HUDEP-2 (cell line): ENCODE measurements at regions not wholly inside any gene's neighbourhood (a gene's known extent, or its start where the extent isn't known, plus 50 kb on each side); places are given as distances from the start of the nearest gene placed in this dataset.
A peak's percentile ranks its signal among the peaks of the same experiment; 100 is the strongest.
"Not testable (repeated sequence)": the region's sequence is repeated elsewhere in the genome, so short reads cannot be mapped to it uniquely, and the experiment has no call there.

Experiments used
- DNase-seq, 76 experiments: peaks; one replicate each; lab custom pipeline; 2025; ENCODE audit not compliant: unreplicated experiment in 76 of 76; lab: John Stamatoyannopoulos, UW

DNA sequence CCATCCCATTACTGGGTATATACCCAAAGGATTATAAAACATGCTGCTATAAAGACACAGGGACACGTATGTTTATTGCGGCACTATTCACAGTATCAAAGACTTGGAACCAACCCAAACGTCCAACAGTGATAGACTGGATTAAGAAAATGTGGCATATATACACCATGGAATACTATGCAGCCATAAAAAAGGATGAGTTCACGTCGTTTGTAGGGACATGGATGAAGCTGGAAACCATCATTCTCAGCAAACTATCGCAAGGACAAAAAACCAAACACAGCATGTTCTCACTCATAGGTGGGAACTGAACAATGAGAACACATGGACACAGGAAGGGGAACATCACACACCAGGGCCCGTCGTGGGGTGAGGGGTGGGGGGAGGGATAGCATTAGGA lies 106.1 kb downstream of the CHD1L start:
- DNase-seq = not testable (repeated sequence)

DNA sequence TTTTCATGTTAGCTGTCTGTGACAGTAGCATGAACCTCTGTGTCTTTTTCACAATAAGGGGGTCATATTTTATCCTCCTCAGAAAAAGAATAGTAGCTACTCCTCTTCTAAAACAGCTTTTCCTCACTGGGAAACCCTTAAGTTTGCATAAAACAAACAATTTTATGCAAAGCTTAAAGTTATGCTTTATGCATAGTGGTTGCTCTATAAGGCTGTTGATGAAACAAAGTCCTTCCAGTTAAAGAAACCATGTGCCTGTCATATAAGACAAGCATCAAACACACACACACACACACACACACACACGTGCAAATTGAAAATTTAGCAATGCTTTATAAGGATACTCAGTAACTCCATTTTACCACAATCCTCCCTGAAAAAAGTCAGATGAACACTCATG lies 107.0 kb downstream of the CHD1L start:
- no peak for DNase-seq

DNA sequence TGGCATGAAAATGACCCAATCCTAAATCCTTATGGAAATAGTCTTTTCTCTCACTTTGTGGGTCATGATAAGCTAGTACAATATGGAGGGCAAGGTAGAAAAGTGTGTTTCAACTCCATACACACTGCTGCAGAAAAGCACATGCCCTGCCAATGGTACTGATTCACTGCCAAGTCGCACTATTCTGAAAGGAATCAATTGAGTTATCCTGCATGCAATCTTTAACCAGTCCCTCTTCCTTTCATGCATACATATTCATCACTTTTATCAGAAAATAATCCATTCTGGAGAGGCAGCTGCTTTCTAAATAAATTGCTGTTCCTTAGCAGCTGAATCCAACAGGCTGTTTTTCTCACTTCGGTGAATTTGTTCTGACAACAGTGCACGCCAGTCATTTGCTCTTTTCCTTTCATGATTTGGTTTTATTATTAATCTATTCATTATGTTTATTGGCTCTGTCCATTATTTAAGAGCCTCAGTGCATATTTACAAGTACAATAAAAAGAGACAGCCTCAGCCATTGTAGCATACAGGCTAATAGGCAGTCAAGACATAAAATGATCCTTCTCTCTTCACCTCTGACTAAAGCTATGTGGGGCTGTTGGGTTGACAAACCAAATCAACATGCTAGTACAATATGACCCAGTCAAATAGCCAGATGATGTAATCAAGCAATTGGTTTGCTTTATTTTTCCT lies 108.8 kb downstream of the CHD1L start:
- no peak for DNase-seq

DNA sequence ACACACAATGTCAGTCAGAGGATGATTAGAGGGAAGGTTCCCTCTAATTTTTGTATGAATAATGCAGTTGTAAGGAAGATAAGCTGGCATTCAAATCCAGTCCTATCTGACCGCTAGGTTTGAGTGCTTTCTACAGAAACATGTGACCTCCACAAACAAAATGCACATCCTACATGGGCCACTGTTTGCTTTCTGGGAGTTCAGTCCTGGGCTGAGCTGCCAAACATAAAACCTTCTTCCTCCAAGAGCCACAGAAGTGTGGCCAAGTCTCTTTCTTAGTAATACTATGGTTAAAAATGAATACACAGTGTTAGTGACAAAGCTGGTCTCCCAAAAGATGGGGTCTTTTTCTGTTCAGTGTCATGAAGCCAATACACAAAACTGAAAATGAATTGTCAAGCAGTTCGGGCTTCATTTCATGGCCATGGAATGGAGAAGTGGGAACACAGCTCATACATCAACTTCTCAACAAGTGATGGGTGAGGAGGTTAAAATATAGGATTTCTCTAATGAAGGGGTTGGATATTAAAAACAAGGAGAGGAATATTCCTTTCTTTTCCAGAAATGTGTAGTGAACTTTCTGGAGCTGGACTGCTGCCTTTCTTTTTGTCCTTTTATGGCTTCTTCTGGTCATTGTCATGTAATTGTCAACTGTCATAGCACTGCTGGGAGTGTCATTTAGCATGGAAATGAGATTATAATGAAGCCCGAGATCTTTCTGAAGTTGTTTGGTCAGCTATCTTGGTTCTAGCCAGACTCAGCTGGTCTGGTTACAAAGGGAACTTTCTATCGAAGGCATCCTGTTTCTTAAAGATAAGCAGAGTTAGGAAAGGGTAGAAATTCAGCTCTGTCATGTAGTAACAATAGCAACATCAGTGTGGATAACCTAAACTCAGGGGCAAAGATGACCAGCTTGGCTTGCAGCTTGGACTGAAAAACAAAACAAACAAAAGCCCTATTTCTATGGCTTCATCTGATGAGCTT lies 135.1 kb downstream of the CHD1L start:
- peak in 16 of 76 experiments; percentile 3 to 54 (median 18) for DNase-seq

DNA sequence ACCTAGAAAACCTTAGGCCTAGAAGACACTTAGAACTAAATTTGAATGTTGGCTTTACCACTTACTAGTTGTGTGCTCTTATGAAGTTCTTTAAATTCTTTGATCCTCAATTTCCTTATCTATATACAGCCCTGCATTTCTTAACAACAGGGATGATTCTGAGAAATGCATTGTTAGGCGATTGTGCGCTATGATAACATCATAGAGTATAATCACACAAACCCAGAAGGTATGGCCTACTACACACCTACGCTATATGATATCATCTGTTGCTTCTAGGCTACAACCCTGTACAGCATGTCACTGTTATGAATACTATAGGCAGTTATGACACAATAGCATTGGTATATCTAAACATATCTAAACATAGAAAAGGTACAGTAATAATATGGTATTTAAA lies 137.4 kb downstream of the CHD1L start:
- DNase-seq = peak in 3 of 76 experiments; percentile 11 to 44 (median 14)

DNA sequence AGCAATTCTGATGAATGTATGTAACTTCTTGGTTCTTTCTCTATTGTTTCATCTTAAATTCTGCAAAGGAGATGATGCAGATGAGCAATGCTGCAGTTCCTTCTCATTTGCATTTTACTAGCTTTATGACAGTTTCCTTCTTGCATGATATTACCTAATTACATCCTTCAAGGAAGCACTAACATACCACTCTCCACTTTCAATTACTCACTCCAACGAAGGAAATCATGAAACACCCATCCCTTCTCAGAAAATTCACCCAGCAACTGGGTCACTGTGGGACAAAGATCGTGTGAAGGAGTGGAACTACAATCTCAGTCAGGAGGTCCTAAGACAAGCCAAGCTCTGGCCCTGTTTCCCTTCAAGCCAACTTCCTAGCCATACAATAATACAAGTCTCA lies 142.3 kb downstream of the CHD1L start:
- DNase-seq = no peak

DNA sequence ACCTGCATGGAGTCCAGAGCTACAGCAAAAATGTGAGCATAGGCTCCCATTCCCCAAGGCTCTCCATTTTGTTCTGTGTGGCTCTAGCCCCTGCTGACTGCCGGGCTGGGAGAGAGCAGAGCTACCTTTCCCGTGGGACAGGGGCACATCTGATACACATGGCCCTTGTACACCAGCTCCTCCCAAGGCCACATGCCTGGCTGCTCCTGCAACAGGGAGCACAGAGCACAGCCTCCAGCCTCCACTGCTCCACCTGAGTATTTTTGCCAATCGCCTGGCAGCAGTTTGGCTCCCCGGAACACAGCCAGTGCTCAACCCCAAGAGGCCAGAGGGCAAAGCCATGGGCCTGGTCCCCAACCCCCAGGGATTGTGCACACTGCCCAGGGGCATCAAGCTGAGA lies 146.5 kb downstream of the CHD1L start:
- no peak for DNase-seq

DNA sequence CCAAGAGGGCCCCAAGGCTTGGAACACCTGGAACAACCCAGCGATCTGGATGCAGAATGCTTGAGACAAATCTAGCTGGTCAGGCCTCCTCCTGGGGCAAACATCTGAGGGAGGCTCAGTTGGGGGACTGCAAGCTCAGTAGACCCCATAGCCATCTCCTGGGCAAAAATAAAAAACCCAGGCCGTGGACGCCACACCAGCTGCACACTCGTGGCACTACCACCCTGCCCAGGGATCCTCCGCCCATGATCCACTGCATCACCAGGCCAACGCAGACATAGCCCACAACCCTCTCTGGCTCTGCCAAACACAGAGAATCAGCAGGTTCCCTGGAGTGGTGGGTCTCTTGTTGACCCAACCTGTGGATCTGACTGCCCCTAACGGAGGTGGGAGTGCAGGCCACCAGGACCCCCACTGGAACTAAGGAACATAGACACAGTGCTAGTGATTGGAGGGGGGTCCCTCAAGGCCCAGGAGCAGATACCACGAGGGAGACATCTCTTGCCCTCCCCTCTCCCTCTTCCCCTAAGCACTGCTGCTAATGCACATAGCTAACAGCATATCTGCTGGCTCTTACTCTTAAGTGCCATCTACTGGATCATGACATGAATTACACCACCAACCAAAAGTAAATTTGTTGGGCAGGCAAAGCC lies 147.2 kb downstream of the CHD1L start:
- DNase-seq = peak in 18 of 76 experiments; percentile 2 to 50 (median 17)

DNA sequence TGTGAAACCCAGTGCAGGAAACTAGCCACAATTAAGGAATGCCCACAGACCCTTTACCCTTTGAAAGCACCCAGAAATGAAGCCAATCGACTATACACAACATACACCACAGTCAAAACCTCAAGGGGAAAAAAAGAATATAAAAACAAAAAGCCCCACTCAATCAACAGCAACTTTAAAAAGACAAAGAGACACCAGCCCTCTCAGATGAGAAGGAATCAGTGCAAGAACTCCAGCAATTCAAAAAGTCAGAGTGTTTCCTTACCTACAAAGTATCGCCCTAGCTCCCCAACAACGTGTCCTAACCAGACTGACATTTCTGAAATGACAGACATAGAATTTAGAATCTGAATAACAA lies 147.7 kb downstream of the CHD1L start:
- DNase-seq = no peak

DNA sequence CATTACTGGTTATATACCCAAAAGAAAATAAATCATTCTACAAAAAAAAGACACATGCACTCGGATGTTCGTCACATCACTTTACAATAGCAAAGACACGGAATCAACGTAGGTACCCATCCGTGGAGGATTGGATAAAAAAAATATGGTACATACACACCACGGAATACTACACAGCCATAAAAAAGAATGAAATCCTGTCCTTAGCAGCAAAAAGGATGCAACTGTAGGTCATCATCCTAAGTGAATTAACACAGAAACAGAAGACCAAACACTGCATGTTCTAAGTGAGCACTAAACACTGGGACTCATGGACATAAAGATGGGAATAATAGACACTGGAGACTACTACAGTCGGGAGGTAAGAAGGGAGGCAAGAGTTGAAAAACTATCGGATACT lies 148.6 kb downstream of the CHD1L start:
- no peak for DNase-seq

DNA sequence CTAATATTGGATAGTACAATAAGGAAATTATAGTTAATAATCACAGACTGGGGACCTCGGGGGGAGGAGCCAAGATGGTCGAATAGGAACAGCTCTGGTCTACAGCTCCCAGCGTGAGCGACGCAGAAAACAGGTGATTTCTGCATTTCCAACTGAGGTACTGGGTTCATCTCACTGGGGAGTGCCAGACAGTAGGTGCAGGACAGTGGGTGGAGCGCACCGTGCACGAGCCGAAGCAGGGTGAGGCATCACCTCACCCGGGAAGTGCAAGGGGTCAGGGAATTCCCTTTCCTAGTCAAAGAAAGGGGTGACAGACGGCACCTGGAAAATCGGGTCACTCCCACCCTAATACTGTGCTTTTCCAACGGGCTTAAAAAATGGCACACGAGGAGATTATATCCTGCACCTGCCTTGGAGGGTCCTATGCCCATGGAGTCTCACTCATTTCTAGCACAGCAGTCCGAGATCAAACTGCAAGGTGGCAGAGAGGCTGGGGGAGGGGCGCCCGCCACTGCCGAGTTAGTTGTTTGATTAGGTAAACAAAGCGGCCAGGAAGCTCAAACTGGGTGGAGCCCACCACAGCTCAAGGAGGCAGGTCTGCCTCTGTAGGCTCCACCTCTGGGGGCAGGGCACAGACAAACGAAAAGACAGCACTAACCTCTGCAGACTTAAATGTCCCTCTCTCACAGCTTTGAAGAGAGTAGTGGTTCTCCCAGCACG lies 138.8 kb upstream of the BCL9 start:
- not testable (repeated sequence) for DNase-seq

DNA sequence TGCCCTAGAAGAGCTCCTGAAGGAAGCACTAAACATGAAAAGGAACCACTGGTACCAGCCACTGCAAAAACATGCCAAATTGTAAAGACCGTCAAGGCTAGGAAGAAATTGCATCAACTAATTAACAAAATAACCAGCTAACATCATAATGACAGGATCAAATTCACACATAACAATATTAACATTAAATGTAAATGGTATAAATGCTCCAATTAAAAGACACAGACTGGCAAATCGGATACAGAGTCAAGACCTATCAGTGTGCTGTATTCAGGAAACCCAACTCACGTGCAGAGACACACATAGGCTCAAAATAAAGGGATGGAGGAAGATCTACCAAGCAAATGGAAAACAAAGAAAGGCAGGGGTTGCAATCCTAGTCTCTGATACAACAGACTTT lies 137.0 kb upstream of the BCL9 start:
- DNase-seq = not testable (repeated sequence)

DNA sequence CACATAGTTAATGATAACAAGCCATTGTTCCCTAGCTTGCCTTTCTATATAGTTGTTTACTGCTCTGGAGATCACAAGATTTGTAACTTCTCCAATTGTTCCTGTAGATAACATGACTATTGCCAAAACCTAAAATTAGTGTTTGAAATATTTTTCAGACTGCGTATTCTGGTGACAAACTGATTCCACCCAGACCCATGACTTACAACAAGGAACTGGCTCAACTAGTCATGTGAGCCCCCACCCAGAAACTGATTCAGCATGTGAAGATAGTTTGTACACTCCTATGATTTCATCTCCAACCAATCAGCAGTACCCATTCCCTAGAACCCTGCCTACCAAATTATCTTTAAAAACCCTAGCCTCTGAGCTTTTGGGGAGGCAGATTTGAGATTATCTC lies 131.4 kb upstream of the BCL9 start:
- peak in 2 of 76 experiments; percentile 1 for DNase-seq

DNA sequence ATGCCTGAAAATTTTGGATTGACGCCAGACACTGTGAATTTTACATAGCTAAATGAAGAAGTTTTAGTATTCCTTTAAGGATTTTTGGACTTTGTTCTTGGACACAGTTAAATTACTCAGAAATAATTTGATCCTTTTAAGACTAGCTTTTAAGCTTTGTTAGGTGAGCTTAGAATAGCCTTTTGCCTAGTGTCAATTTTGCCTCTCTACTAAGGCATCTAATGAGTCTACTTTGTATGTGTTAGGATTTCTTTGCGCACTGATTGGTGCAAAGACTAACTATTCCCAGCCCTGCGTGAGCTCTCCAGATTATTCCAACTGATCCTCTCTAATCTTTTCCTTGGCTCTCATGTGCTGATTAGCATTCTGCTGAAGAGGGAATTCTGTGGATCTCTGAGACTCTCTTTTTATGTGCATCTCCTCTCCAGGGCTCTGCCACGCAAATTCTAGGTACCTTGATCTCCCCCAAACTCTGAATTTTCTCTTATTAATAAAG lies 128.1 kb upstream of the BCL9 start:
- DNase-seq = no peak

DNA sequence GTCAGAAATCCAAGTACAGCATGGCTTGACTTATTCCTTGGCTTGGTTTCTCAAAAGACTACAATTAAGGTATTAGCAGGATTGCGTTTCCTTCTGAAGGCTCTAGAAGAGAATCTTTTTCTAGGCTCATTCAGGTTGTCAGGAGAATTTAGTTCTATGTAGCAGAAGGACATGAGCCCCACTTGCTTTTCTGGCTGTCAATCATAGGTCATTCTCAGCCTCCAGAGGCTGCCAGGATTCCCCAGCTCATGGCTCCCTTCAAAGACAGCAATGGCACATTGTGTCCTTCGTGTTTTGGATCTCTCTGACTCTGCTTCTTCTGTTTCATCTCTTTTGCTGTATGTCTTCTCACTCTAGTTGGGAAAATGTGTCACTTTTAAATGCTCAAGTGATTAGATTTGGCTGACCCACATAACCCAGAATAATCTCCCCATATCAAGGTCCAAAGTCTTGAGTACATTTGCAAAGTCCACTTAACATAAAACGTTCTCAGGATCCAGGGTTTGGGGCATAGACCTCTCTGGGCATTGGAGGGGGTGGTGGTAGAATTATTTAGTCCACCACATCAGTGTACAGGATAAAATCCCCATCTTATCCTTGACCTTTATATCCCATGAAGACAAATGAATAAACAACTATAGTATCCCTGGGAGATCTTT lies 126.7 kb upstream of the BCL9 start:
- no peak for DNase-seq

DNA sequence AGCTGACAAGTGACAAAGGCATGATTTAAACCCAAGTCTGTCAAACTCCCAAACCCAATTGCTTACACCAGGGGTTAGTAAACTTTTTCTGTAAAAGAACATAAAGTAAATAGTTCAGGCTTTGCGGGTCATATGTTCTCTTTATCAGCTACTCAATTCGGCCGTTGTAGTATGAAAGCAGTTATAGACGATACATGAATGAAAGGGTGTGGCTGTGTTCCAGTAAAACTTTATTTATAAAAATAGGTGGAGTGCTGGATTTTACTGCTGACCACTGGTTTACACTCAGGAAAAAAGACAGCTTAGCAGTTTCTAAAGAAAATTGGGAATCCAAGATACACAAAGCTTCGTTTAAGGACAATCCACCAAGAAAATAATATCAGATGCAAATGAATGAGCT lies 124.3 kb upstream of the BCL9 start:
- no peak for DNase-seq

DNA sequence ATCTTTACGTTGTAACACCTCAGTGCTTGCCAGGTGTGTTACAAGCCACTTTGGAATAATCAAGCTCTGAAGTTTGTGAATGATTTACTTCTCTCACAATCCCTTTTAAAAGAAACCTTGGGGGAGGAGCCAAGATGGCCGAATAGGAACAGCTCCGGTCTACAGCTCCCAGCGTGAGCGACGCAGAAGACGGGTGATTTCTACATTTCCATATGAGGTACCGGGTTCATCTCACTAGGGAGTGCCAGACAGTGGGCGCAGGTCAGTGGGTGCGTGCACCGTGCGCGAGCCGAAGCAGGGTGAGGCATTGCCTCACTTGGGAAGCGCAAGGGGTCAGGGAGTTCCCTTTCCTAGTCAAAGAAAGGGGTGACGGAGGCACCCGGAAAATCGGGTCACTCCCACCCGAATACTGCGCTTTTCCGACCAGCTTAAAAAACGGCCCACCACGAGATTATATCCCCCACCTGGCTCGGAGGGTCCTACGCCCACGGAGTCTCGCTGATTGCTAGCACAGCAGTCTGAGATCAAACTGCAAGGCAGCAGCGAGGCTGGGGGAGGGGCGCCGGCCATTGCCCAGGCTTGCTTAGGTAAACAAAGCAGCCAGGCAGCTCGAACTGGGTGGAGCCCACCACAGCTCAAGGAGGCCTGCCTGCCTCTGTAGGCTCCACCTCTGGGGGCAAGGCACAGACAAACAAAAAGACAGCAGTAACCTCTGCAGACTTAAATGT lies 118.0 kb upstream of the BCL9 start:
- not testable (repeated sequence) for DNase-seq

DNA sequence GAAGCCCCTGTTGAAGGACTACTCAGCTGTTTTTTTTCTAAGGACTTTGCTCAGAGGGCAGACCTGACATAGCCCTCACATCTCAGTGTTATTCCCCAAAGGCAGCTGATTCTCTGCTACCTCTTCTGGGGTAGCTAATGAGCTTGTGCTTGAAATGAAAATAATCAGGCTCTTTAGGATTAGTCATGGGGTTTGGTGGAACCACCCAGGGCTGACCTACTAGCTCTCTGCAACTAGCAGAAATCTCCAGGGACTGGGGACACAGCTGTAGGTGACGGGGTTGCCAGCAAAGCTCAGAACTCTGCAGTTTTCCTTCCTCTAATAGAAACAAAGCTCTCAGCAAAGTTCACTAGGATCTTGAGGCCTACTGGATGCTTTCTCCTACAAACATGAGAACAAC lies 106.4 kb upstream of the BCL9 start:
- no peak for DNase-seq

DNA sequence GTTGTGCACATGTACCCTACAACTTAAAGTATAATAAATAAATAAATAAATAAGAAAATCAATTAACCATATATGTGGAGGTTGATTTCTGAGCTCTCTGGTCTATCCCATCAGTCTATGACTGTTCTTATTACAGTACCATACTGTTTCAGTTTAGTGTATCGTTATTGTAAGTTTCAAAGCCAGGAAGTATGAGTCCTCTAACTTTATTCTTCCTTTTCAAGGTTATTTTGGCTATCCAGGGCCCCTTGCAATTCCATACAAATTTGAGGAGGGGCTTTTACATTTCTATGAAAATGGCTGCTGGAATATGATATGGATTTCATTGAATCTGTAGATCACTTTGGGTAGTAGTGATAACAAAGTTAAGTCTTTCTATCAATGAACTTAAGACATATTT lies 96.9 kb upstream of the BCL9 start:
- DNase-seq = no peak
